ENCODE measurements at regions not wholly inside any gene's neighbourhood (a gene's known extent, or its start where the extent isn't known, plus 50 kb on each side); places are given as distances from the start of the nearest gene placed in this dataset.

GRCh38 chr15:88745696-88746095 is 57.5 kb upstream of the ACAN start:
- ChIA-PET POLR2A (interaction anchor here (0.6 kb wide), 1 partner anchor 36 kb away, joined by 3 read pairs; no protein-coding TSS in a partner anchor), CTCF (interaction anchor here (0.7 to 1.3 kb wide), 2 partner anchors 88 to 269 kb away, joined by 4 read pairs; no protein-coding TSS in a partner anchor)
- Histone ChIP-seq H3K9me3 (ENCODE audit: control insufficient read depth, insufficient read depth, low read depth, low read length) (no peaks in the 10 kb centered on the region), H3K27ac (ENCODE audit: extremely low read depth, low read depth, low read length) (no peak overlapping the region), H3K4me3 (ENCODE audit: low read depth, low read length) (no peak overlapping the region), H3K36me3 (ENCODE audit: control insufficient read depth in 2 of 2, insufficient read depth in 1 of 2, low read length in 2 of 2) (no peaks in the 10 kb centered on the region), H3K4me1 (ENCODE audit: control insufficient read depth, insufficient read depth, low read length) (peaks cover 6% of the 10 kb centered on the region)
- TF ChIP-seq KLF8 (tag by site-specific recombination; IDR thresholded peaks at IDR 0.05) (no peak), ZNF670 (tag by site-specific recombination; IDR thresholded peaks at IDR 0.05; ENCODE audit: low read depth) (no peak), ZEB2 (tag by site-specific recombination; IDR thresholded peaks at IDR 0.05) (no peak), ZNF585B (tag by site-specific recombination; IDR thresholded peaks at IDR 0.05) (no peak), IKZF3 (tag by site-specific recombination; IDR thresholded peaks at IDR 0.05) (no peak), ZNF248 (tag by site-specific recombination; IDR thresholded peaks at IDR 0.05) (no peak), ZNF155 (tag by site-specific recombination; IDR thresholded peaks at IDR 0.05) (no peak), ZNF596 (tag by site-specific recombination; IDR thresholded peaks at IDR 0.05) (no peak), ZNF510 (tag by site-specific recombination; IDR thresholded peaks at IDR 0.05; ENCODE audit: insufficient replicate concordance) (no peak)
- TF ChIP-seq, protein P1, sequence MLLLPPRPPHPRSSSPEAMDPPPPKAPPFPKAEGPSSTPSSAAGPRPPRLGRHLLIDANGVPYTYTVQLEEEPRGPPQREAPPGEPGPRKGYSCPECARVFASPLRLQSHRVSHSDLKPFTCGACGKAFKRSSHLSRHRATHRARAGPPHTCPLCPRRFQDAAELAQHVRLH (tag by site-specific recombination; IDR thresholded peaks at IDR 0.05): no peak
- TF ChIP-seq, protein P2, sequence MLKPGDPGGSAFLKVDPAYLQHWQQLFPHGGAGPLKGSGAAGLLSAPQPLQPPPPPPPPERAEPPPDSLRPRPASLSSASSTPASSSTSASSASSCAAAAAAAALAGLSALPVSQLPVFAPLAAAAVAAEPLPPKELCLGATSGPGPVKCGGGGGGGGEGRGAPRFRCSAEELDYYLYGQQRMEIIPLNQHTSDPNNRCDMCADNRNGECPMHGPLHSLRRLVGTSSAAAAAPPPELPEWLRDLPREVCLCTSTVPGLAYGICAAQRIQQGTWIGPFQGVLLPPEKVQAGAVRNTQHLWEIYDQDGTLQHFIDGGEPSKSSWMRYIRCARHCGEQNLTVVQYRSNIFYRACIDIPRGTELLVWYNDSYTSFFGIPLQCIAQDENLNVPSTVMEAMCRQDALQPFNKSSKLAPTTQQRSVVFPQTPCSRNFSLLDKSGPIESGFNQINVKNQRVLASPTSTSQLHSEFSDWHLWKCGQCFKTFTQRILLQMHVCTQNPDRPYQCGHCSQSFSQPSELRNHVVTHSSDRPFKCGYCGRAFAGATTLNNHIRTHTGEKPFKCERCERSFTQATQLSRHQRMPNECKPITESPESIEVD (tag by site-specific recombination; IDR thresholded peaks at IDR 0.05): no peak

DNA sequence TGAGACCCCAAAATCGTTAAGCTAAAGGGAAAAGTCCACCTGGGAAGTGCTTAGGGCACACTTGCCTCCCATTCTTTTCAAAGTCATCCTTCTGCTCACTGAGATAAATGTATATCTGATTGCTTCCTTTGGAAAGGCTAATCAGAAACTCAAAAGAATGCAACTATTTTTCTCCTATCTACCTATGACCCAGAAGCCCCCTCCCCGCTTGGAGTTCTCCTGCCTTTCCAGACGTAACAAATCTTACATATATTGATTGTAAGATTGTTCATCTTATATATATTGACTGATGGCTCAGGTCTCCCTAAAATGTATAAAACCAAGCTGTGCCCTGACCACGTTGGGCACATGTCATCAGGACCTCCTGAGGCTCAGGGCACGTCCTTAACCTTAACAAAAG is 56.8 kb upstream of the ACAN start:
- Histone ChIP-seq H3K4me3 (ENCODE audit: low read depth, low read length) (no peak overlapping the region), H3K36me3 (ENCODE audit: control insufficient read depth in 2 of 2, insufficient read depth in 1 of 2, low read length in 2 of 2) (no peaks in the 10 kb centered on the region), H3K4me1 (ENCODE audit: control insufficient read depth, insufficient read depth, low read length) (peaks cover 6% of the 10 kb centered on the region), H3K27ac (ENCODE audit: extremely low read depth, low read depth, low read length) (no peak overlapping the region), H3K9me3 (ENCODE audit: control insufficient read depth, insufficient read depth, low read depth, low read length) (no peaks in the 10 kb centered on the region)
- TF ChIP-seq, protein P3, sequence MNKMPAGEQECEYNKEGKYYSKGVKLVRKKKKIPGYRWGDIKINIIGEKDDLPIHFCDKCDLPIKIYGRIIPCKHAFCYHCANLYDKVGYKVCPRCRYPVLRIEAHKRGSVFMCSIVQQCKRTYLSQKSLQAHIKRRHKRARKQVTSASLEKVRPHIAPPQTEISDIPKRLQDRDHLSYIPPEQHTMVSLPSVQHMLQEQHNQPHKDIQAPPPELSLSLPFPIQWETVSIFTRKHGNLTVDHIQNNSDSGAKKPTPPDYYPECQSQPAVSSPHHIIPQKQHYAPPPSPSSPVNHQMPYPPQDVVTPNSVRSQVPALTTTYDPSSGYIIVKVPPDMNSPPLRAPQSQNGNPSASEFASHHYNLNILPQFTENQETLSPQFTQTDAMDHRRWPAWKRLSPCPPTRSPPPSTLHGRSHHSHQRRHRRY (tag by site-specific recombination; IDR thresholded peaks at IDR 0.05): no peak
- TF ChIP-seq ZNF214 (tag by site-specific recombination; IDR thresholded peaks at IDR 0.05; ENCODE audit: borderline replicate concordance): no peak
- no peak for TF ChIP-seq ZFP3 (tag by site-specific recombination; IDR thresholded peaks at IDR 0.05; ENCODE audit: low read depth)
- TF ChIP-seq ZNF211 (tag by site-specific recombination; IDR thresholded peaks at IDR 0.05; ENCODE audit: low read depth): no peak
- no peak for TF ChIP-seq ZNF76 (tag by site-specific recombination; IDR thresholded peaks at IDR 0.05; ENCODE audit: borderline replicate concordance, low read depth)
- no peak for TF ChIP-seq PBX3 (CRISPR knock-in tag; IDR thresholded peaks at IDR 0.05)
- no peak for TF ChIP-seq ZNF157 (tag by site-specific recombination; IDR thresholded peaks at IDR 0.05)
- CTCF ChIA-PET: interaction anchor here (0.6 to 1.3 kb wide), 2 partner anchors 89 to 276 kb away, joined by 4 read pairs; no protein-coding TSS in a partner anchor
- POLR2A ChIA-PET: no interaction called here

- Histone ChIP-seq H3K4me3 (ENCODE audit: low read depth, low read length) (no peak overlapping the region), H3K9me3 (ENCODE audit: control insufficient read depth, insufficient read depth, low read depth, low read length) (no peaks in the 10 kb centered on the region), H3K27ac (ENCODE audit: extremely low read depth, low read depth, low read length) (no peak overlapping the region), H3K36me3 (ENCODE audit: control insufficient read depth in 2 of 2, insufficient read depth in 1 of 2, low read length in 2 of 2) (no peaks in the 10 kb centered on the region), H3K4me1 (ENCODE audit: control insufficient read depth, insufficient read depth, low read length) (peaks cover 6% of the 10 kb centered on the region)
- ChIA-PET POLR2A (no interaction called here), CTCF (interaction anchor here (0.6 to 0.7 kb wide), 2 partner anchors 36 to 74 kb away, joined by 3 to 10 read pairs; no protein-coding TSS in a partner anchor)
- TF ChIP-seq ZNF514 (tag by site-specific recombination; IDR thresholded peaks at IDR 0.05) (no peak), GLIS2 (tag by site-specific recombination; IDR thresholded peaks at IDR 0.05) (no peak), ZNF449 (tag by site-specific recombination; IDR thresholded peaks at IDR 0.05) (no peak), ZNF585B (tag by site-specific recombination; IDR thresholded peaks at IDR 0.05) (no peak), ZNF426 (tag by site-specific recombination; IDR thresholded peaks at IDR 0.05) (no peak), FEZF1 (tag by site-specific recombination; IDR thresholded peaks at IDR 0.05) (no peak), GLI4 (tag by site-specific recombination; IDR thresholded peaks at IDR 0.05) (no peak), ZNF302 (tag by site-specific recombination; IDR thresholded peaks at IDR 0.05; ENCODE audit: low read depth) (no peak), WT1 (tag by site-specific recombination; IDR thresholded peaks at IDR 0.05) (no peak), ZBTB20 (tag by site-specific recombination; IDR thresholded peaks at IDR 0.05) (no peak)
Measured at GRCh38 chr15:88747111-88747510, 56.1 kb upstream of the ACAN start.

Data from HEK293 (cell line).